ENCODE measurements at regions not wholly inside any gene's neighbourhood (a gene's known extent, or its start where the extent isn't known, plus 50 kb on each side); places are given as distances from the start of the nearest gene placed in this dataset.
A peak's percentile ranks its signal among the peaks of the same experiment; 100 is the strongest.

GRCh38 chr2:212913640-212914306 lies 237.6 kb downstream of the IKZF2 start:
- WGBS, 2 donors = 57 to 58% methylated on average over 6 of the region's 6 CpGs

DNA sequence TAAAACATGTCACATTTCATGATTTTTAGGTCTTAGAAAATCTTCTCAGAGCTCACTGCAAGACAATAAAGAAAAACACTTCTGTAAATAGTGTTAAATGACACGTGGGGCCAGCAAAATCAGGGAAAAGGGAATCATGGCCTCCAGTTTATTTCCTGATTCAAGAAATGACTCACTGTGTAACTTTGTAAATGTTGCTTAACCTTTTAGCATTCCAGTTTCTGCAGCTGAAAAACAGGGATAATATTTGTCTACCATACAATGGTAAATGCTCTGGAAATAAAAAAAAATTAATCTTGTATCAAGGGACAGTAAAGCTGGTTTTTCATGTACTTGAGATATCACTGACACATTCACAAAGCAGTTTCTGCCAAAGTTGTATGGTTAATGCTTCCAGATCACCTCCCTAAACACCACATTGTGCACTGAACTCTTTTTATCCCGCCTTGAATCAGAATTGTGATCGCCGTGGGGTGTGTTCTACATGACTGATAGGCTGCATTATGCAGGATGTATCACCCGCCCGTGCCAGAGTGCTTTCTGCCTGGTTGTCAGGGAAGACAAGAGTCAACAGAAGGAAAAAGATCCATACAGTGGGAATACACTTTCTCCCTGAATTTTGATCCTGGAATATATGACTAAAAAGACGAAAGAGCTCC lies 238.8 kb downstream of the IKZF2 start:
- peak in 1 of 2 donors; percentile 42 for DNase-seq (ENCODE audit: low spot score in 2 of 2)
- 40 to 41% methylated on average over 7 of the region's 7 CpGs for WGBS, 2 donors
- TF ChIP-seq POLR2A (IDR thresholded peaks at IDR 0.05) = no peak
- TF ChIP-seq, protein P1, sequence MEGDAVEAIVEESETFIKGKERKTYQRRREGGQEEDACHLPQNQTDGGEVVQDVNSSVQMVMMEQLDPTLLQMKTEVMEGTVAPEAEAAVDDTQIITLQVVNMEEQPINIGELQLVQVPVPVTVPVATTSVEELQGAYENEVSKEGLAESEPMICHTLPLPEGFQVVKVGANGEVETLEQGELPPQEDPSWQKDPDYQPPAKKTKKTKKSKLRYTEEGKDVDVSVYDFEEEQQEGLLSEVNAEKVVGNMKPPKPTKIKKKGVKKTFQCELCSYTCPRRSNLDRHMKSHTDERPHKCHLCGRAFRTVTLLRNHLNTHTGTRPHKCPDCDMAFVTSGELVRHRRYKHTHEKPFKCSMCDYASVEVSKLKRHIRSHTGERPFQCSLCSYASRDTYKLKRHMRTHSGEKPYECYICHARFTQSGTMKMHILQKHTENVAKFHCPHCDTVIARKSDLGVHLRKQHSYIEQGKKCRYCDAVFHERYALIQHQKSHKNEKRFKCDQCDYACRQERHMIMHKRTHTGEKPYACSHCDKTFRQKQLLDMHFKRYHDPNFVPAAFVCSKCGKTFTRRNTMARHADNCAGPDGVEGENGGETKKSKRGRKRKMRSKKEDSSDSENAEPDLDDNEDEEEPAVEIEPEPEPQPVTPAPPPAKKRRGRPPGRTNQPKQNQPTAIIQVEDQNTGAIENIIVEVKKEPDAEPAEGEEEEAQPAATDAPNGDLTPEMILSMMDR (IDR thresholded peaks at IDR 0.05) = no peak
- H3K4me3 ChIP-seq (ENCODE audit: low read depth, poor library complexity, severe bottlenecking) = no peak overlapping the region
- intact Hi-C loops (cut with DNase I; ENCODE audit: low total_unique reads) = no loop called here

More at GRCh38 chr2:212913640-212914306, 237.6 kb downstream of the IKZF2 start:
- H3K4me3 ChIP-seq (ENCODE audit: low read depth, poor library complexity, severe bottlenecking) = no peak overlapping the region
- TF ChIP-seq POLR2A (IDR thresholded peaks at IDR 0.05) = no peak
- TF ChIP-seq, protein P1 (IDR thresholded peaks at IDR 0.05) = no peak
- no peak for DNase-seq (ENCODE audit: low spot score in 2 of 2)
- intact Hi-C loops (cut with DNase I; ENCODE audit: low total_unique reads) = no loop called here

- intact Hi-C loops (cut with DNase I; ENCODE audit: low total_unique reads) = no loop called here
- no peak for TF ChIP-seq POLR2A (IDR thresholded peaks at IDR 0.05)
- TF ChIP-seq, protein P1 (IDR thresholded peaks at IDR 0.05) = no peak
- WGBS, 2 donors = 83 to 86% methylated on average over 4 of the region's 4 CpGs
- H3K4me3 ChIP-seq (ENCODE audit: low read depth, poor library complexity, severe bottlenecking) = no peak overlapping the region
- DNase-seq (ENCODE audit: low spot score in 2 of 2) = no peak
These were observed 240.4 kb downstream of the IKZF2 start for GRCh38 chr2:212911011-212911410.

DNA sequence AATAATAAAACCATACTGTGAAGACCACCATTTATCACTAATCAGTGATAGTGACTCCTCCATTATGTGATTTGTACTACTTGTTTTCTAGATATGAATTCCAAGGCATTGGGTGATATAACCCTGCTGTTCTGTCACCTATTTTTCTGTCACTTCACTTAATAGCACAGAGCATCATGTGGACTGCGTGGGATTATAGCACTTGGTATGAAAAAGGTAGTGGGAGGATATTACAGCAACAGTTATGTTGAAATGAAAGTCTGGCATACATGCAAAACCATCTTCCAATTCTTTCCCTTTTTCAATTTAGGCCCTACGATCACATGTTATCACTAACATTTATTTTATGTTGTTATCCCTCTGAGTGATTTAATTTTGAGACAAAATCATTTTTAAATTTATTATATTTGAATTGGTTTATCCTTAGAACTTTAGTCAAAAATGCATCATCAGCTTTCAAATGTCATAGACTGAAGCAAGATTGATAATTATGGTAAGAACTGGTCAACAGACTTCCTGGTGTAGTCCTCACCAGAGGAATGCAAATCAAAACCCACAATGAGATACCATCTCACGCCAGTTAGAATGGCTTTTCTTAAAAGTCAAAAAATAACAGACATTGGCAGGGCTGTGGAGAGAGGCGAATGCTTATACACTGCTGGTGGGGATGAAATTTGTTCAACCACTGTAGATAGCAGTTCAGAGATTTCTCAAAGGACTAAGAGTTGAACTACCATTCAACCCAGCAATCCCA lies 242.6 kb downstream of the IKZF2 start:
- no peak overlapping the region for H3K4me3 ChIP-seq (ENCODE audit: low read depth, poor library complexity, severe bottlenecking)
- WGBS, 2 donors = 82 to 90% methylated on average over 4 of the region's 4 CpGs
- no peak for DNase-seq (ENCODE audit: low spot score in 2 of 2)
- TF ChIP-seq, protein P1 (IDR thresholded peaks at IDR 0.05) = no peak
- TF ChIP-seq POLR2A (IDR thresholded peaks at IDR 0.05) = no peak
- intact Hi-C loops (cut with DNase I; ENCODE audit: low total_unique reads) = no loop called here

DNA sequence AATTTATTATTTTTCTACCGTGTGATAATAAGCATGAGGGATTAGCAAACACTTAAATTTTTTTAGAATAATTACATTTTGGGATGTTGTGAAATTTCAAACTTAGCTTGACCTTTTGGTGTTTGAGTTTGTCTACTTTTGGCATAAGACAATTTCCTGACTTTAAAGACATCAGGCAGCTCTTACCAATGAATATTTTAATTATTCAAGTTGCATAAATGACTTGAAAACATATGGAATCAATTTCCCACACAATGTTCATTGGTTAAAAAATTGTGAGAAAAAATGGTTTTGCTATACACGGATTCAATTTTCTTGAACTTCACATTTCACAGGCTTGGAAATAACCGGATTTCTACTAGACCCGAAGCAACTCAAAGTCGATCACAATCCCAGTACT lies 243.4 kb downstream of the IKZF2 start:
- DNase-seq (ENCODE audit: low spot score in 2 of 2) = no peak
- intact Hi-C loops (cut with DNase I; ENCODE audit: low total_unique reads) = no loop called here
- 83 to 84% methylated on average over 5 of the region's 5 CpGs for WGBS, 2 donors
- no peak overlapping the region for H3K4me3 ChIP-seq (ENCODE audit: low read depth, poor library complexity, severe bottlenecking)
- TF ChIP-seq, protein P1 (IDR thresholded peaks at IDR 0.05) = no peak
- TF ChIP-seq POLR2A (IDR thresholded peaks at IDR 0.05) = no peak

Data from lower leg skin (tissue), 4 donors.